SK-N-SH treated with all-trans-retinoic acid at 6 μM for 48 hours (cell line): ENCODE measurements at regions not wholly inside any gene's neighbourhood (a gene's known extent, or its start where the extent isn't known, plus 50 kb on each side); places are given as distances from the start of the nearest gene placed in this dataset.

ENCODE experiments used
- CREB5 ChIP-seq: fragments of 250-450 bp; sonication (Bioruptor Pico); IDR thresholded peaks from 2 replicates; pipeline ENCODE4 v1.5.1; 2020; ENCODE audit warnings: low read depth, mild to moderate bottlenecking, moderate library complexity
- CSDC2 ChIP-seq: fragments of 250-450 bp; sonication (Bioruptor Pico); IDR thresholded peaks from 2 replicates; pipeline ENCODE4 v1.5.0; 2020; ENCODE audit warnings: mild to moderate bottlenecking, moderate library complexity
- RARB ChIP-seq: fragments of 250-450 bp; sonication (Bioruptor Pico); IDR thresholded peaks from 2 replicates; pipeline ENCODE4 v1.8.0; 2021; ENCODE audit warnings: mild to moderate bottlenecking, moderate library complexity
- TSHZ2 ChIP-seq: fragments of 250-450 bp; sonication (Bioruptor Pico); IDR thresholded peaks from 2 replicates; pipeline ENCODE4 v1.5.0; 2020; ENCODE audit warnings: mild to moderate bottlenecking, moderate library complexity
- ZFP3 ChIP-seq: fragments of 250-450 bp; sonication (Bioruptor Pico); IDR thresholded peaks from 2 replicates; pipeline ENCODE4 v1.5.0; 2020; ENCODE audit warnings: mild to moderate bottlenecking, moderate library complexity

GRCh38 chr4:189022440-189023035 is 883.3 kb downstream of the TRIML1 start:
- no peak for TF ChIP-seq CREB5 (CRISPR knock-in tag)
- no peak for TF ChIP-seq CSDC2
- no peak for TF ChIP-seq RARB (CRISPR knock-in tag)
- TF ChIP-seq ZFP3 = no peak
- TF ChIP-seq TSHZ2 (CRISPR knock-in tag) = no peak
